ENCODE measurements at regions not wholly inside any gene's neighbourhood (a gene's known extent, or its start where the extent isn't known, plus 50 kb on each side); places are given as distances from the start of the nearest gene placed in this dataset.
A peak's percentile ranks its signal among the peaks of the same experiment; 100 is the strongest.
"Not testable (repeated sequence)": the region's sequence is repeated elsewhere in the genome, so short reads cannot be mapped to it uniquely, and the experiment has no call there.

- DNase-seq: peak; percentile 76
Observed at GRCh38 chr15:38002883-38003477, 68.5 kb downstream of the TMCO5A start.

DNA sequence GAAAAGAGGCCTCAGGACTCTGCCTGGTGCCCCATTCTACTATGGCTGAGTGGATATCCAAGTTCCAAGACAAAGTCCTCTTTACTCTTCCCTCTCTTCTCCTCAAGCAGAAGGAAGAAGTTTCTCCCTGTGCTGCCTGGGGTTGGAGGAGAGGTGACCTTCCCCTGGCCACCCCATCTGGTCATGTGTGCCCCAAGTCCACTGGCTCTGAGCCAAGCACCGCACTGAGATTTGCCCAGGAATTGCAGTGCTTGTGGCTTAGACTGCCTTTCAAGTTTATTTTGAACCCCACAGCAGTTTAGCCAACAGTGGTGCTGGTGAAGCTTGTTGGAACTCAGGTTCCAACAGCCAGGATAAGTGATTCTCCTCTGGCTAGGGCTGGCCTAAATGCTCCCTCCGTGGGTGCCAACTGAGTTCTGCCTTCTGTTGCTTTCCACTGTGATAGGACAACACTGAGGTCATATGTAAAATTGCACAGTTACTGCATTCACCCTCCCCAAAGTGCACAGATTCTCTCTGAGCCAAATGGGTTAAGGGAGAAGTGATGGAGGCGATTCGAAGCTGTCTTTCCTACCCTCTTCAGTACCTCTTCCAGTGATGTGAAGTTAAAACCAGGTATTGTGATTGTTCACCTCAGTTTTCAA is 69.9 kb downstream of the TMCO5A start:
- DNase-seq: no peak

GRCh38 chr15:38005953-38006808 is 71.7 kb downstream of the TMCO5A start:
- no peak for DNase-seq

GRCh38 chr15:38010395-38010794 is 76.0 kb downstream of the TMCO5A start:
- DNase-seq: peak; percentile 40

- no peak for DNase-seq
Observed at GRCh38 chr15:38012894-38013293, 78.5 kb downstream of the TMCO5A start.

DNA sequence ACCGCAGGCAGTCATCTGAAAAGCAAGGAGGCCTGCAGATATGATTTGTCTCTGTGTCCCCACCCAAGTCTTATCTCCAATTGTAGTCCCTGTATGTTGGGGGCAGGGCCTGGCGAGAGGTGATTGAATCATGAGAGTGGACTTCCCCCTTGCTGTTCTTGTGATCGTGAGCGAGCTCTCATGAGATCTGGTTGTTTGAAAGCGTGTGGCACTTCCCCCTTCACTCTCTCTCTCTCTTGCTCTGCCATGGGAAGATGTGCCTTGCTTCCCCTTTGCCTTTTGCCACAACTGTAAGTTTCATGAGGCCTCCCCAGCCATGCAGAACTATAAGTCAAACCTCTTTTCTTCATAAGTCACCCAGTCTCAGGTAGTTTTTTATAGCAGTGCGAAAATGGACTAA is 83.3 kb downstream of the TMCO5A start:
- no peak for DNase-seq

- no peak for DNase-seq
Observed at GRCh38 chr15:38019066-38019465, 84.6 kb downstream of the TMCO5A start.

DNA sequence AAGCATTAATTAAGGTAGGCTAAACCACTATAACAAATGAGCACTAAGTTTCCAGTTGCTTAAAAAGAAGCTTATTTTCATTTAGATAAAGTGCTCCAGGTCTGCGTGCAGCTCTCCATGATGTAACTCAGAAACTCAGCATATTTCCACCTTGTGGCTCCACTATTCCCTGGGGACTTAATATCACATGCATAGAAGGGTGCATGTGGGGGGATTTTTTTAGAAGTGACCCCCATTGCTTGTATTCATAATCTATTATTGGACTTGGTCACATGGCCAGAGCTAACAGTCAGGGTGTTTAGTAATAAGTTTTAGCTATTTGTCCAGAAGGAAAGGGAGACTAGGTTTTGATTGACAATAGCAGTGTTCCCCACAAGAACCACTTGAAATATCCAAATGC is 86.8 kb downstream of the TMCO5A start:
- DNase-seq: no peak

- DNase-seq: peak; percentile 13
Observed at GRCh38 chr15:38024293-38025091, 90.1 kb downstream of the TMCO5A start.

DNA sequence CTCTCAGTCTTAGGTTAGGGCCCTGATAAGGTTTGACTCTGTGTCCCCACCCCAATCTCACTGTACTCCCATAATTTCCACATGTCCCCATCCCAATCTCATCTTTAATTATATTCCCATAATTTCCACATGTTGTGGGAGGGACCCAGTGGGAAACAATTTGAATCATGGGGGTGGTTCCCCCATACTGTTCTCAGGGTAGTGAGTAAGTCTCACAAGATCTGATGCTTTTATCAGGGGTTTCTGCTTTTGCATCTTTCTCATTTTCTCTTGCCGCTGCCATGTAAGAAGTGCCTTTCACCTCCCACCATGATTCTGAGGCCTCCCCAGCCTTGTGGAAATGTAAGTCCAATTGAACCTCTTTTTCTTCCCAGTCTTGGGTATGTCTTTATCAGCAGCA is 91.2 kb downstream of the TMCO5A start:
- DNase-seq: not testable (repeated sequence)

DNA sequence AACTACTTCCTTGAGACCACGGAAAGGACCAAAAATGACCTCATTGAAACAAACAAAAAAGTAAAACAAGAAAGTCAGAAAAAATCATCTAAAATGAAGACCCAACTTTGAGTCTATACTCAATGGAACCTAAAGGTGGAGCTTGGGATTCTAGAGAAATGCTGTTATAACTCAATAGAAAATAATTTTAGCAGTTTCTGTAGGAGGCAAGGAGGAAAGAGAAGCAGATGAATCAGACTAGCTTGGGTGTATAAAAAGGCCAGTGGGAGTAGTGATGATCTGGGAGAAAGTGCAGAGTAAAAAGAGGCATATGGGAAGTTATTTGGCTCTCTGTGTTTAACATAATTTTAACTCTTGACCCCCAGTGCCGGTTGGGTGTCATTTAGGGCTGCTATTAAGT is 94.4 kb downstream of the TMCO5A start:
- DNase-seq: peak; percentile 33

- DNase-seq: peak; percentile 32
Observed at GRCh38 chr15:38029736-38030135, 95.3 kb downstream of the TMCO5A start.

DNA sequence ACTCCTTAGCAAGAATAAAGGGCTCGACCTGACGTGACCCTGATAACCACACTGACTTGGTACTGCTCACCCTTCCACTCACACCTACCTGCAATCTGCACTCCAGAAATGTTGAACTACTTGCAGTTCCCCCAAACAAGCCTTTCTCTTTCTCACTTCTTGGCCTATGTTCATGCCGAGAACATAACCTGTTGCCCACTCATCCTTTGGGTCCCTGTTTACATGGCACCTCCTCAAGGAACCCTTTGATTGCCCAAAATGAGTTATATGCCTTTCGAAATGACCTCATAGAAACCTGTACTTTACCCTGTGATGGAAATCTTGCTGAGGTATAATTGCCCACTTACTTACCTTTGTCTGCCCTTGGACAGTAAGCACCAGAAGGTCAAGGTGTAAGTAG is 96.2 kb downstream of the TMCO5A start:
- DNase-seq: no peak

- DNase-seq: peak; percentile 43
Observed at GRCh38 chr15:38035701-38036100, 101.3 kb downstream of the TMCO5A start.

- no peak for DNase-seq
Observed at GRCh38 chr15:38036790-38037338, 102.4 kb downstream of the TMCO5A start.

DNA sequence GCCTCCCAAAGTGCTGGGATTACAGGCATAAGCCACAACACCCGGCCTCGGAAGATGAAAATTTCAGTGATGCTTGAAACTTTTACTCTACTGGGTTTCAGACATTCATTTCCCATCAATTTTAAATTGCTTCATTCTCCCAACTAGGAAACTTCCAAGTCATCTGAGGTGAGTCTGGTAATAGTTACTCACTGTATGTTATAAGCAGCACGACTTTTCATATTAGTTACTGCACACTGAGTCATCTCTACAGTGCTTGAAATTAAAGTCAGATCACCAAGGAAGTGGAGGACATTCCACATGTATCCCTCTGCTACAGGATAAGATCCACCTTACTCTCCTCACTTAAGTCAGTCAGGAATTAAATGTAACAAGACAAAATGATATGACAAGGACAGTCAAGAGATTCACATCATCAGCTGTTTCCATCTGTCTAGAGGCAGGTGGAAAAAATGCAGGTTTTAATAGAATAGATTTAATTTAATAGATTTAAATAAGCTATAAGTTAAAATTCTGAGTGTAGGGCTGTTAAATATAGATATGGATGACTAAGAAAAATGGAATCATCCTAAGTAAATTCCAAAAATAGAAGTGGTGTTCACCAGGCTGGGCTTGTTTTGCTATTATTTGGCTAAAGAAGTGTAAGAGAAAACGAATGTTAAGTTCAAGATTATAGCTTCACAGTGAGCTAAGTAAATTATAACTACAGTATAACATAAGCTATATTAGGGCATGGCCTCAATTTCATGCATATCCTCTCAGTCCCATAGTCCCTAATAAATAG is 104.4 kb downstream of the TMCO5A start:
- DNase-seq: peak; percentile 94

GRCh38 chr15:38040615-38041014 is 106.2 kb downstream of the TMCO5A start:
- DNase-seq: peak; percentile 48

- peak; percentile 86 for DNase-seq
Observed at GRCh38 chr15:38041576-38041975, 107.1 kb downstream of the TMCO5A start.

- DNase-seq: peak; percentile 44
Observed at GRCh38 chr15:38042211-38042610, 107.8 kb downstream of the TMCO5A start.

GRCh38 chr15:38042707-38043445 is 108.4 kb downstream of the TMCO5A start:
- peak; percentile 49 for DNase-seq
